ENCODE measurements at regions not wholly inside any gene's neighbourhood (a gene's known extent, or its start where the extent isn't known, plus 50 kb on each side); places are given as distances from the start of the nearest gene placed in this dataset.

DNA sequence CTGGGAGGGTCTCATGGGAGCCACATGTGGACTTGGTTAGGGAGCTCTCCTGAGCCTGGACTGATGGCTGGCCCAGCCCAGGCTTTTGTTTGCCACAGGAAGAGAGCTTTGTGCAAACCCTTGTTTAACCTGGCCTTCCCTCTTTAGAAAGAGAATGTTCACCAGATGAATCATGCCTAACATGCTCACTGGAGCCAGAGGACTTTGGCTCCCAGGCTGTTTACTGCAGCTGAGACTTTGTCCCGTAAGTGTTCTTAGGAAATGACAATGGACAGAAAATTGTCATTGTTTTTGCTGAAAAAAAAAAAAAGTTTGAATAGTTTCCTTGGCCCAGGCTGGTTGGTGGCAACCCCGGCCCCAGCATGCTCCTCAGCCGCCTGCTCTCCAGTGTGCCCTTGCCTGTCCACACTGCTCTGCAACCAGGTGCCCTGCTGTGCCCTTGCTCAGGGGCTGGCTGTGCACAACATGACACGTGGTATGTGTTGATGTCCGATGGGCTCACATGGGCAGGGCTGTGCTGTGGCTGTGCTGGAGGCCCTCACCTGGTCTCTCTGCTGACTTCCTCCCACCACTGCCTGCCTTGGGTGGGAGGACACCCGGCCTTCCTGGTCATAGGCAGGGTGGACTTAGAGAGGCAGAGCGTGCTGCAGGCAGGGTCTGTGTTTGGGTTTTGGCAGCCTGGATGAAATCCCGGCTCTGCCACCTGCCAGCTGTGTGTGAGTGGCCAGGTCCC lies 215.3 kb upstream of the ZNF32 start:
- no peaks in the 10 kb centered on the region for H3K79me2 ChIP-seq (ENCODE audit: control insufficient read depth, insufficient read depth, low read length, unreplicated experiment)
- H3K27ac ChIP-seq (ENCODE audit: low read depth, low read length): peak overlapping the region; percentile 89
- H2AFZ ChIP-seq (ENCODE audit: low read length, unreplicated experiment): no peak overlapping the region
- H3K27me3 ChIP-seq (ENCODE audit: insufficient read depth, low read length): no peaks in the 10 kb centered on the region
- peaks cover 58% of the 10 kb centered on the region for H3K4me1 ChIP-seq (ENCODE audit: control insufficient read depth, insufficient read depth, low read length, unreplicated experiment)
- H3K36me3 ChIP-seq (ENCODE audit: insufficient read depth, low read length): no peaks in the 10 kb centered on the region
- H3K4me3 ChIP-seq (ENCODE audit: low read depth, low read length): no peak overlapping the region

GRCh38 chr10:43863270-43863669 lies 214.6 kb upstream of the ZNF32 start:
- no peaks in the 10 kb centered on the region for H3K27me3 ChIP-seq (ENCODE audit: insufficient read depth, low read length)
- peaks cover 56% of the 10 kb centered on the region for H3K4me1 ChIP-seq (ENCODE audit: control insufficient read depth, insufficient read depth, low read length, unreplicated experiment)
- no peak overlapping the region for H3K4me3 ChIP-seq (ENCODE audit: low read depth, low read length)
- H3K36me3 ChIP-seq (ENCODE audit: insufficient read depth, low read length): no peaks in the 10 kb centered on the region
- H3K27ac ChIP-seq (ENCODE audit: low read depth, low read length): peak overlapping the region; percentile 89
- no peaks in the 10 kb centered on the region for H3K79me2 ChIP-seq (ENCODE audit: control insufficient read depth, insufficient read depth, low read length, unreplicated experiment)
- no peak overlapping the region for H2AFZ ChIP-seq (ENCODE audit: low read length, unreplicated experiment)

DNA sequence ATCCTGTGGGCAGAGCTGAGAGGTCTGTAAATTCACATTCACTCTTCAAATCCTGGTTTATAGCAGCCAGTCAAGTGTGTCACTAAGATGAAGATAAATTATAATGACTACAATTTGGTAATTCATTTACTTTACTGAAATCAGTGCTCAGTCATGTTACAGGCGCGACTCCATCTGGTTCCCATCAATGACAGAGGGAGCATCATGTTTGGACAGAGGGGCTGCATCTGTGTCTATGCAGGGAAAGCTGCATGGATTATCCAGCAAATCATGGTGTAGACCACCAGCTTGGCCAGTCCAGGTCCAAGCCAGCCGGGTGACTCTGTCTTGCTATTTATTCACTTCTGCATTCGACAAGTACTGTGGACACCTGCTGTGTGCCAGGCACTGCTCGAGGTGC lies 214.1 kb upstream of the ZNF32 start:
- H3K27me3 ChIP-seq (ENCODE audit: insufficient read depth, low read length): no peaks in the 10 kb centered on the region
- H3K4me3 ChIP-seq (ENCODE audit: low read depth, low read length): no peak overlapping the region
- no peaks in the 10 kb centered on the region for H3K36me3 ChIP-seq (ENCODE audit: insufficient read depth, low read length)
- H3K4me1 ChIP-seq (ENCODE audit: control insufficient read depth, insufficient read depth, low read length, unreplicated experiment): peaks cover 56% of the 10 kb centered on the region
- peak overlapping the region; percentile 89 for H3K27ac ChIP-seq (ENCODE audit: low read depth, low read length)
- H3K79me2 ChIP-seq (ENCODE audit: control insufficient read depth, insufficient read depth, low read length, unreplicated experiment): no peaks in the 10 kb centered on the region
- peak overlapping the region; percentile 27 for H2AFZ ChIP-seq (ENCODE audit: low read length, unreplicated experiment)

GRCh38 chr10:43861966-43862751 lies 213.5 kb upstream of the ZNF32 start:
- no peaks in the 10 kb centered on the region for H3K27me3 ChIP-seq (ENCODE audit: insufficient read depth, low read length)
- no peaks in the 10 kb centered on the region for H3K79me2 ChIP-seq (ENCODE audit: control insufficient read depth, insufficient read depth, low read length, unreplicated experiment)
- peaks cover 56% of the 10 kb centered on the region for H3K4me1 ChIP-seq (ENCODE audit: control insufficient read depth, insufficient read depth, low read length, unreplicated experiment)
- peak overlapping the region; percentile 27 for H2AFZ ChIP-seq (ENCODE audit: low read length, unreplicated experiment)
- peak overlapping the region; percentile 89 for H3K27ac ChIP-seq (ENCODE audit: low read depth, low read length)
- no peaks in the 10 kb centered on the region for H3K36me3 ChIP-seq (ENCODE audit: insufficient read depth, low read length)
- H3K4me3 ChIP-seq (ENCODE audit: low read depth, low read length): no peak overlapping the region

DNA sequence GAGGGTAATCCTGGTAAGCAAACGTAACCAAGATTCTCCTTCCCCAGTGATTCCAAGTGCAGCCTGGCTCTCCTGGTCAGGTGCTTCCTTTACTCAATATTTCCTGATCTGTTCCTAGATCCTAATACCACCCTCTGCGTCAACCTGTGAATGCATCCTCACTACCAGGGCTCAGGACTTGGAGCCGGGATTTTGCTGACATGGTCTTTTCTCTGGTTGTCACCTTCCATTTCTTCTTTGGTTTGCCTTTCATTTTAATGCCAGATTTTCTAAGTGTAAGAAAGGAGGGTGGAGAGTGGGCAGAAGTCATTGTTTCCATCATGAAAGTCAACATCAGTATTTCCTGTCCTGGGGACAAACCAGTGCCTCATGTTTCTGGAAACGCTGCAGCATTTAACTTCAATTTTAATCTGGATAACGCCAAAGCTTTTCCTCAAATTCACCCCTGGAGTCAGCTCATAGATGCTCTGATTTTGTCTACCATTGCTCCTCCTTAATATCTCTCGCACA lies 210.4 kb upstream of the ZNF32 start:
- no peak overlapping the region for H3K4me3 ChIP-seq (ENCODE audit: low read depth, low read length)
- H3K79me2 ChIP-seq (ENCODE audit: control insufficient read depth, insufficient read depth, low read length, unreplicated experiment): no peaks in the 10 kb centered on the region
- no peak overlapping the region for H2AFZ ChIP-seq (ENCODE audit: low read length, unreplicated experiment)
- no peaks in the 10 kb centered on the region for H3K27me3 ChIP-seq (ENCODE audit: insufficient read depth, low read length)
- H3K27ac ChIP-seq (ENCODE audit: low read depth, low read length): no peak overlapping the region
- H3K4me1 ChIP-seq (ENCODE audit: control insufficient read depth, insufficient read depth, low read length, unreplicated experiment): peaks cover 47% of the 10 kb centered on the region
- no peaks in the 10 kb centered on the region for H3K36me3 ChIP-seq (ENCODE audit: insufficient read depth, low read length)

DNA sequence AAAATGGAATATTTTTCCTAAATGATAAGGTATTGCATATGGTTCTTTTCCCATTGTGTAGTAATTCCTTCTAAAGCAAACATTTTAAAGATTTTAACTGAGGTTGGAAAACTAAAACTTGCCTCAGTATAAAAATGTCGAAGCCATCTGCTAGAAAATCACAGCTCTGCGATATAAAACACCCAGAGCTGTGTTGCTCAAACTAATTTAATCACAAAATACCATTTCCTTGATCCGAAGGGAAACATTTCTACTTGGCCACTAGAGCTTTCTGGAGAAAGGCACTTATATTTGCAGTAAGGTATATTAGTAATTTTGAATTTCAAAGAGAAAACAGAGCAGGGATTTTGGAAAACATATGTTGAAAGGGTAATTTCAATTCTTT lies 209.2 kb upstream of the ZNF32 start:
- Histone ChIP-seq H3K79me2 (ENCODE audit: control insufficient read depth, insufficient read depth, low read length, unreplicated experiment) (no peaks in the 10 kb centered on the region), H3K27ac (ENCODE audit: low read depth, low read length) (no peak overlapping the region), H3K27me3 (ENCODE audit: insufficient read depth, low read length) (no peaks in the 10 kb centered on the region), H3K4me1 (ENCODE audit: control insufficient read depth, insufficient read depth, low read length, unreplicated experiment) (peaks cover 42% of the 10 kb centered on the region), H2AFZ (ENCODE audit: low read length, unreplicated experiment) (peak overlapping the region; percentile 5), H3K4me3 (ENCODE audit: low read depth, low read length) (no peak overlapping the region), H3K36me3 (ENCODE audit: insufficient read depth, low read length) (no peaks in the 10 kb centered on the region)

- Histone ChIP-seq H3K36me3 (ENCODE audit: insufficient read depth, low read length) (no peaks in the 10 kb centered on the region), H3K4me1 (ENCODE audit: control insufficient read depth, insufficient read depth, low read length, unreplicated experiment) (peaks cover 36% of the 10 kb centered on the region), H3K27ac (ENCODE audit: low read depth, low read length) (peak overlapping the region; percentile 28), H3K27me3 (ENCODE audit: insufficient read depth, low read length) (no peaks in the 10 kb centered on the region), H3K4me3 (ENCODE audit: low read depth, low read length) (no peak overlapping the region), H2AFZ (ENCODE audit: low read length, unreplicated experiment) (peak overlapping the region; percentile 5), H3K79me2 (ENCODE audit: control insufficient read depth, insufficient read depth, low read length, unreplicated experiment) (no peaks in the 10 kb centered on the region)
Measured at GRCh38 chr10:43857206-43857930, 208.7 kb upstream of the ZNF32 start.

DNA sequence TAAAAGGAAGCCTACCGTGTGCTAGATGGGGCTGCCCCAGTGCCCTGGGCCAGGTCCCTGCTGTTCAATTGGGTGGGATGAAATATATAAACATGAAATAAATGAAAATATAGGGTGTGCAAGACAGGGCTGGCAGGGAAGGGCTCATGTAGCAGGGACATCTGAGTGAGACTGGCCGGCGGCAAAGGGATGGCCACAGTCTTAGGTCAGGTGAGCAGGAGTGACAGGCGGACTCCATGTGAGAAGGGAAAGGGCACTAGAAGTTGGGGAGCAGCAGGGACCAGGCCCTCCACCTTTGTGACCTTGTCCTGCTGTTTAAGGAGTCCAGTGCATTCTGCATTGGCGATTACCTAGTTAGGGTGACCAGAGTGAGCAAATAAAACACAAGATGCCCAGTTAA lies 207.6 kb upstream of the ZNF32 start:
- no peak overlapping the region for H3K4me3 ChIP-seq (ENCODE audit: low read depth, low read length)
- no peak overlapping the region for H2AFZ ChIP-seq (ENCODE audit: low read length, unreplicated experiment)
- no peak overlapping the region for H3K27ac ChIP-seq (ENCODE audit: low read depth, low read length)
- H3K36me3 ChIP-seq (ENCODE audit: insufficient read depth, low read length): no peaks in the 10 kb centered on the region
- H3K27me3 ChIP-seq (ENCODE audit: insufficient read depth, low read length): no peaks in the 10 kb centered on the region
- no peaks in the 10 kb centered on the region for H3K79me2 ChIP-seq (ENCODE audit: control insufficient read depth, insufficient read depth, low read length, unreplicated experiment)
- peaks cover 29% of the 10 kb centered on the region for H3K4me1 ChIP-seq (ENCODE audit: control insufficient read depth, insufficient read depth, low read length, unreplicated experiment)

- Histone ChIP-seq H3K27ac (ENCODE audit: low read depth, low read length) (no peak overlapping the region), H3K36me3 (ENCODE audit: insufficient read depth, low read length) (no peaks in the 10 kb centered on the region), H3K27me3 (ENCODE audit: insufficient read depth, low read length) (no peaks in the 10 kb centered on the region), H3K4me1 (ENCODE audit: control insufficient read depth, insufficient read depth, low read length, unreplicated experiment) (peaks cover 29% of the 10 kb centered on the region), H3K4me3 (ENCODE audit: low read depth, low read length) (no peak overlapping the region), H3K79me2 (ENCODE audit: control insufficient read depth, insufficient read depth, low read length, unreplicated experiment) (no peaks in the 10 kb centered on the region), H2AFZ (ENCODE audit: low read length, unreplicated experiment) (no peak overlapping the region)
Measured at GRCh38 chr10:43855667-43856210, 207.1 kb upstream of the ZNF32 start.

DNA sequence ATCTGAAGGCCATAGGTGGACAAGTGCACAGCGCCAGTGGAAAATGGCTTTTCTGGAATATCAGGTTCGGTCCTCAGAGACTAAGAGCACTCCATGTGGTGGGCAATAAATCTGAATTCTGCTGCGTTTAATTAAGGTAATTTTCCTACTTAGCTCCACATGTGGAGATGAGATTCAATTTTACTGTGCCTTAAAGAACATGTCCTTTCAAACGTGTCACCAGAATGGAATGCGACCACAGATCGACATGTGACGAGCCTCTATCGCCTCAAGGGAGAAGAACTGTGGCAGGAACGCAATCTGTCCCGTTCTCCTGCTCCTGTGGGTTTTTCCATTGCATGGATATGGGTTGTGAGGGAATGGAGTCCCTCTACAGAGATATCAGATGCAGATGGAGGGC lies 205.3 kb upstream of the ZNF32 start:
- Histone ChIP-seq H3K79me2 (ENCODE audit: control insufficient read depth, insufficient read depth, low read length, unreplicated experiment) (no peaks in the 10 kb centered on the region), H3K4me3 (ENCODE audit: low read depth, low read length) (no peak overlapping the region), H3K27ac (ENCODE audit: low read depth, low read length) (no peak overlapping the region), H3K36me3 (ENCODE audit: insufficient read depth, low read length) (no peaks in the 10 kb centered on the region), H3K27me3 (ENCODE audit: insufficient read depth, low read length) (no peaks in the 10 kb centered on the region), H2AFZ (ENCODE audit: low read length, unreplicated experiment) (no peak overlapping the region), H3K4me1 (ENCODE audit: control insufficient read depth, insufficient read depth, low read length, unreplicated experiment) (peaks cover 29% of the 10 kb centered on the region)

Measured in ACC112 (cell line).